H9 (cell line): ENCODE measurements at regions not wholly inside any gene's neighbourhood (a gene's known extent, or its start where the extent isn't known, plus 50 kb on each side); places are given as distances from the start of the nearest gene placed in this dataset.

Experiments used
- DNase-seq: peaks from one replicate; pipeline ENCODE4 v3.0.0-alpha.2; 2017
- H2AFZ ChIP-seq: one replicate; pipeline ENCODE4 v1.6.1; 2013; ENCODE audit warnings: mild to moderate bottlenecking, low read length, control low read depth, moderate library complexity
- H2AK5ac ChIP-seq: 2 replicates; pipeline ENCODE4 v1.6.1; 2013; ENCODE audit warnings: low read length, control low read depth, mixed read lengths; ENCODE audit not compliant: insufficient read length
- H2BK120ac ChIP-seq: one replicate; pipeline ENCODE4 v1.6.1; 2013; ENCODE audit warnings: low read depth, mild to moderate bottlenecking, low read length, control low read depth, inconsistent platforms; ENCODE audit not compliant: poor library complexity, severe bottlenecking
- H2BK12ac ChIP-seq: 2 replicates; pipeline ENCODE4 v1.6.1; 2013; ENCODE audit warnings: low read length, control low read depth, mixed read lengths, low read depth; ENCODE audit not compliant: insufficient read length
- H2BK15ac ChIP-seq: 2 replicates; pipeline ENCODE4 v1.6.1; 2013; ENCODE audit warnings: low read depth, low read length, control low read depth
- H2BK20ac ChIP-seq: one replicate; pipeline ENCODE4 v1.6.1; 2013; ENCODE audit warnings: low read depth, mild to moderate bottlenecking, low read length, control low read depth, inconsistent platforms; ENCODE audit not compliant: poor library complexity, severe bottlenecking
- H2BK5ac ChIP-seq: 2 replicates; pipeline ENCODE4 v1.6.1; 2013; ENCODE audit warnings: low read length, control low read depth, mixed read lengths; ENCODE audit not compliant: insufficient read length
- H3K14ac ChIP-seq: 2 replicates; pipeline ENCODE4 v1.6.1; 2013; ENCODE audit warnings: low read length, control low read depth; ENCODE audit not compliant: insufficient read depth
- H3K18ac ChIP-seq: 2 replicates; pipeline ENCODE4 v1.6.1; 2013; ENCODE audit warnings: low read depth, mild to moderate bottlenecking, mixed read lengths, low read length, control low read depth; ENCODE audit not compliant: insufficient read length
- H3K23ac ChIP-seq: 2 replicates; pipeline ENCODE4 v1.6.1; 2013; ENCODE audit warnings: low read length, control low read depth, mixed read lengths, low read depth; ENCODE audit not compliant: insufficient read length
- H3K23me2 ChIP-seq: 2 replicates; pipeline ENCODE4 v1.6.1; 2013; ENCODE audit warnings: low read depth, mild to moderate bottlenecking, mixed read lengths, low read length, control low read depth; ENCODE audit not compliant: insufficient read length, poor library complexity, severe bottlenecking
- H3K27ac ChIP-seq: 2 replicates; pipeline ENCODE4 v1.5.1; 2013; ENCODE audit warnings: low read length, control low read depth, mixed read lengths, low read depth; ENCODE audit not compliant: insufficient read length
- H3K27me3 ChIP-seq: 2 replicates; pipeline ENCODE4 v1.6.1; 2013; ENCODE audit warnings: low read length, control low read depth, inconsistent platforms; ENCODE audit not compliant: insufficient read depth
- H3K4ac ChIP-seq: 2 replicates; pipeline ENCODE4 v1.6.1; 2013; ENCODE audit warnings: low read depth, mild to moderate bottlenecking, control low read depth, inconsistent platforms, low read length, moderate library complexity
- H3K4me1 ChIP-seq: 2 replicates; pipeline ENCODE4 v1.6.1; 2013; ENCODE audit warnings: low read length, control low read depth, inconsistent platforms; ENCODE audit not compliant: insufficient read depth
- H3K4me2 ChIP-seq: 2 replicates; pipeline ENCODE4 v1.6.1; 2013; ENCODE audit warnings: low read length, control low read depth, mixed read lengths; ENCODE audit not compliant: insufficient read length, insufficient read depth
- H3K56ac ChIP-seq: 2 replicates; pipeline ENCODE4 v1.6.1; 2013; ENCODE audit warnings: low read depth, mild to moderate bottlenecking, mixed read lengths, low read length, control low read depth; ENCODE audit not compliant: insufficient read length
- H3K79me1 ChIP-seq: 2 replicates; pipeline ENCODE4 v1.6.1; 2013; ENCODE audit warnings: low read depth, mild to moderate bottlenecking, moderate library complexity, low read length, control low read depth, inconsistent platforms; ENCODE audit not compliant: insufficient read depth, poor library complexity, severe bottlenecking
- H3K79me2 ChIP-seq: 2 replicates; pipeline ENCODE4 v1.6.1; 2013; ENCODE audit warnings: low read length, control low read depth, inconsistent platforms; ENCODE audit not compliant: insufficient read depth
- H3K9ac ChIP-seq: 2 replicates; pipeline ENCODE4 v1.6.1; 2013; ENCODE audit warnings: low read length, control low read depth, mixed read lengths; ENCODE audit not compliant: insufficient read length; ENCODE audit errors: extremely low read depth
- H3K9me3 ChIP-seq: one replicate; pipeline ENCODE4 v1.6.1; 2013; ENCODE audit warnings: low read depth, low read length, inconsistent platforms; ENCODE audit not compliant: control insufficient read depth
- H3T11ph ChIP-seq: one replicate; pipeline ENCODE4 v1.6.1; 2013; ENCODE audit warnings: mild to moderate bottlenecking, low read length, control low read depth, inconsistent platforms
- H4K20me1 ChIP-seq: one replicate; pipeline ENCODE4 v1.6.1; 2013; ENCODE audit not compliant: control insufficient read depth, insufficient read length, insufficient read depth
- H4K5ac ChIP-seq: 2 replicates; pipeline ENCODE4 v1.6.1; 2013; ENCODE audit warnings: low read depth, mild to moderate bottlenecking, mixed read lengths, low read length, control low read depth; ENCODE audit not compliant: insufficient read length
- H4K8ac ChIP-seq: replicated peaks from 2 replicates; pipeline ENCODE4 v1.6.1; 2013; ENCODE audit warnings: low read length, control low read depth, mixed read lengths, low read depth; ENCODE audit not compliant: insufficient read length
- H4K91ac ChIP-seq: 2 replicates; pipeline ENCODE4 v1.6.1; 2013; ENCODE audit warnings: low read depth, mild to moderate bottlenecking, moderate library complexity, mixed read lengths, low read length, control low read depth; ENCODE audit not compliant: insufficient read length
- H3K27ac Mint-ChIP-seq, 3 experiments: 2 replicates in 2 of 3; 3 replicates in 1 of 3; pipeline ENCODE4 v1.8.0; 2020 to 2021; ENCODE audit warnings: mixed read lengths in 3 of 3, mild to moderate bottlenecking in 1 of 3, moderate library complexity in 1 of 3
- H3K27me3 Mint-ChIP-seq: 2 replicates; pipeline ENCODE4 v1.8.0; 2021; ENCODE audit warnings: low read depth, mild to moderate bottlenecking, moderate library complexity, mixed read lengths
- H3K36me3 Mint-ChIP-seq, 3 experiments: 2 replicates in 2 of 3; 3 replicates in 1 of 3; pipeline ENCODE4 v1.8.0; 2020 to 2021; ENCODE audit warnings: low read depth in 3 of 3, mixed read lengths in 3 of 3; ENCODE audit not compliant: insufficient read depth in 1 of 3
- H3K4me1 Mint-ChIP-seq, 2 experiments: 2 replicates each; pipeline ENCODE4 v1.8.0; 2020; ENCODE audit warnings: mixed read lengths in 2 of 2
- H3K4me3 Mint-ChIP-seq, 2 experiments: 2 replicates in 1 of 2; 3 replicates in 1 of 2; pipeline ENCODE4 v1.8.0; 2020 to 2021; ENCODE audit warnings: mild to moderate bottlenecking in 2 of 2, mixed read lengths in 2 of 2, moderate library complexity in 1 of 2
- H3K9me3 Mint-ChIP-seq, 2 experiments: 2 replicates in 1 of 2; 3 replicates in 1 of 2; pipeline ENCODE4 v1.8.0; 2020; ENCODE audit warnings: mild to moderate bottlenecking in 2 of 2, mixed read lengths in 2 of 2, moderate library complexity in 1 of 2
- CTCF ChIP-seq: fragments of 200-600 bp; sonication (generic); conservative IDR thresholded peaks from 3 replicates; pipeline ENCODE4 v1.8.0; 2021; ENCODE audit warnings: antibody characterized with exemption, mild to moderate bottlenecking
- WGBS: extraction: QIAGEN DNeasy Blood & Tissue Kit; methylation state at CpG from one replicate; pipeline ENCODE4 v1.1.7; 2013; ENCODE audit warnings: missing lambda C conversion rate, low lambda C conversion rate, mixed read lengths; ENCODE audit not compliant: insufficient read length; ENCODE audit errors: extremely low coverage; 5-methylcytosine and 5-hydroxymethylcytosine counted together

- no peak overlapping the region for H2AFZ ChIP-seq
- H3K23ac ChIP-seq, result no peak overlapping the region
- TF ChIP-seq CTCF, result no peak
- H3K56ac ChIP-seq, result no peak overlapping the region
- no peak overlapping the region for H4K5ac ChIP-seq
- H2BK20ac ChIP-seq, result no peak overlapping the region
- H3K27me3 ChIP-seq, result no peaks in the 10 kb centered on the region
- Mint-ChIP-seq H3K9me3 (no peaks in the 10 kb centered on the region), H3K4me3 (no peak overlapping the region), H3K27ac (no peak overlapping the region), H3K4me1 (no peaks in the 10 kb centered on the region), H3K27me3 (no peaks in the 10 kb centered on the region), H3K36me3 (no peaks in the 10 kb centered on the region)
- no peaks in the 10 kb centered on the region for H4K20me1 ChIP-seq
- no peak overlapping the region for H4K91ac ChIP-seq
- H2BK5ac ChIP-seq, result no peak overlapping the region
- no peaks in the 10 kb centered on the region for H3K79me2 ChIP-seq
- no peak overlapping the region for H3K14ac ChIP-seq
- no peaks in the 10 kb centered on the region for H3K9me3 ChIP-seq
- no peak overlapping the region for H3T11ph ChIP-seq
- H3K18ac ChIP-seq, result no peak overlapping the region
- no CpG with 5 or more reads among the region's 4 CpGs for WGBS
- no peak overlapping the region for H2BK12ac ChIP-seq
- H3K79me1 ChIP-seq, result no peaks in the 10 kb centered on the region
- no peak overlapping the region for H2BK120ac ChIP-seq
- H3K9ac ChIP-seq, result no peak overlapping the region
- no peaks in the 10 kb centered on the region for H3K23me2 ChIP-seq
- H2AK5ac ChIP-seq, result no peak overlapping the region
- no peak overlapping the region for H4K8ac ChIP-seq
- H3K4ac ChIP-seq, result no peak overlapping the region
- H3K27ac ChIP-seq, result no peak overlapping the region
- H3K4me1 ChIP-seq, result no peaks in the 10 kb centered on the region
- no peak overlapping the region for H2BK15ac ChIP-seq
- H3K4me2 ChIP-seq, result no peak overlapping the region
- DNase-seq, result no peak
Observed at GRCh38 chr5:89498699-89499098, 615.7 kb upstream of the MEF2C start.
